ENCODE measurements at regions not wholly inside any gene's neighbourhood (a gene's known extent, or its start where the extent isn't known, plus 50 kb on each side); places are given as distances from the start of the nearest gene placed in this dataset.

GRCh38 chr1:221878134-221878533 lies 136.2 kb upstream of the DUSP10 start:
- no peak for DNase-seq (ENCODE audit: low read depth in 1 of 2, low spot score in 2 of 2)
- CTCF ChIA-PET (ENCODE audit: partially characterized antibody), result interaction anchor here (1.1 to 1.5 kb wide), 2 partner anchors 8 to 40 kb away, joined by 3 to 4 read pairs; no protein-coding TSS in a partner anchor
- no peaks in the 10 kb centered on the region for H3K36me3 ChIP-seq (ENCODE audit: control insufficient read depth in 2 of 4, insufficient read depth in 4 of 4, low read length in 3 of 4)
- TF ChIP-seq KDM1A (IDR thresholded peaks at IDR 0.05; ENCODE audit: borderline replicate concordance, low read length) (no peak), POU5F1 (IDR thresholded peaks at IDR 0.05; ENCODE audit: low read depth, low read length) (no peak), SAP30 (IDR thresholded peaks at IDR 0.05; ENCODE audit: insufficient read depth, insufficient replicate concordance, low read length) (no peak), SIN3A (conservative IDR thresholded peaks at IDR 0.05 in 1 of 2, IDR thresholded peaks at IDR 0.05 in 1 of 2; ENCODE audit: low read depth in 1 of 2, low read length in 2 of 2) (no peak), NANOG (IDR thresholded peaks at IDR 0.05; ENCODE audit: insufficient read depth, low read depth, low read length, poor library complexity, severe bottlenecking) (no peak), JUN (IDR thresholded peaks at IDR 0.05; ENCODE audit: low read depth, low read length) (no peak), CREB1 (IDR thresholded peaks at IDR 0.05) (no peak), CBX8 (IDR thresholded peaks at IDR 0.05; ENCODE audit: borderline replicate concordance, low read depth, low read length) (no peak), EP300 (IDR thresholded peaks at IDR 0.05; ENCODE audit: borderline replicate concordance in 1 of 2, low read depth in 2 of 2, low read length in 2 of 2) (no peak), SIX5 (IDR thresholded peaks at IDR 0.05; ENCODE audit: low read depth, low read length) (no peak), EZH2 (IDR thresholded peaks at IDR 0.05; ENCODE audit: low read depth, low read length, severe bottlenecking) (no peak), USF2 (IDR thresholded peaks at IDR 0.05; ENCODE audit: low read length) (no peak), FOSL1 (IDR thresholded peaks at IDR 0.05; ENCODE audit: insufficient read depth, low read depth, low read length) (no peak), MAFK (IDR thresholded peaks at IDR 0.05; ENCODE audit: low read depth, low read length) (no peak), SP4 (IDR thresholded peaks at IDR 0.05; ENCODE audit: low read length) (no peak)

More at GRCh38 chr1:221878134-221878533, 136.2 kb upstream of the DUSP10 start:
- no peaks in the 10 kb centered on the region for H4K20me1 ChIP-seq (replicated peaks in 1 of 2; ENCODE audit: control insufficient read depth in 1 of 2, insufficient read depth in 2 of 2, low read length in 2 of 2)
- no peak overlapping the region for H2BK120ac ChIP-seq (replicated peaks; ENCODE audit: low read depth, low read length)
- no peak overlapping the region for H4K5ac ChIP-seq (ENCODE audit: insufficient read length, low read depth, low read length)
- H3K4ac ChIP-seq (replicated peaks; ENCODE audit: insufficient read length, low read depth, low read length), result no peak overlapping the region
- no peak overlapping the region for H3K56ac ChIP-seq (replicated peaks; ENCODE audit: insufficient read length, low read depth, low read length)
- H2BK5ac ChIP-seq (ENCODE audit: low read depth, low read length), result no peak overlapping the region
- no peaks in the 10 kb centered on the region; a peak in 1 of 7 replicates for H3K4me1 ChIP-seq (replicated peaks in 1 of 4; ENCODE audit: control insufficient read depth in 3 of 4, insufficient read depth in 4 of 4, low read length in 3 of 4)
- no peaks in the 10 kb centered on the region for H3K23me2 ChIP-seq (ENCODE audit: low read depth, low read length)
- no peaks in the 10 kb centered on the region for H3K79me2 ChIP-seq (ENCODE audit: control insufficient read depth in 1 of 2, insufficient read depth in 2 of 2, low read length in 2 of 2)
- H3K79me1 ChIP-seq (ENCODE audit: low read depth, low read length), result no peaks in the 10 kb centered on the region
- H3K9ac ChIP-seq (replicated peaks in 1 of 4; ENCODE audit: extremely low read depth in 1 of 4, low read depth in 3 of 4, low read length in 3 of 4), result no peak overlapping the region
- no peak overlapping the region for H2BK12ac ChIP-seq (ENCODE audit: low read depth, low read length)
- H3K18ac ChIP-seq (ENCODE audit: extremely low read depth, low read length), result no peak overlapping the region
- H2BK20ac ChIP-seq (ENCODE audit: low read length), result no peak overlapping the region
- H3K23ac ChIP-seq (ENCODE audit: insufficient read length), result no peak overlapping the region
- no peak overlapping the region for H2AFZ ChIP-seq (ENCODE audit: low read length)
- no peak overlapping the region for H3K4me2 ChIP-seq (ENCODE audit: insufficient read depth in 1 of 2, low read depth in 2 of 2, low read length in 2 of 2)
- H3K9me3 ChIP-seq (ENCODE audit: insufficient read depth in 2 of 2, low read depth in 1 of 2, low read length in 1 of 2), result no peaks in the 10 kb centered on the region
- H2BK15ac ChIP-seq (ENCODE audit: low read length), result no peak overlapping the region
- no peak overlapping the region for H3K27ac ChIP-seq (ENCODE audit: low read depth, low read length)
- no peak overlapping the region for H3K4me3 ChIP-seq (ENCODE audit: extremely low read depth in 1 of 4, insufficient read depth in 2 of 4, low read depth in 3 of 4, low read length in 4 of 4)
- POLR2A ChIA-PET (ENCODE audit: partially characterized antibody), result no interaction called here
- H4K8ac ChIP-seq (ENCODE audit: extremely low read depth, insufficient read depth, low read length), result no peak overlapping the region
- H2AK5ac ChIP-seq (ENCODE audit: low read depth, low read length), result no peak overlapping the region
- H3K27me3 ChIP-seq (replicated peaks in 1 of 4; ENCODE audit: control insufficient read depth in 3 of 4, extremely low read depth in 1 of 4, insufficient read depth in 3 of 4, low read length in 3 of 4), result no peaks in the 10 kb centered on the region
- no peak overlapping the region for H3K14ac ChIP-seq (ENCODE audit: insufficient read length)
- H4K91ac ChIP-seq (replicated peaks; ENCODE audit: insufficient read length, low read length), result no peak overlapping the region
- no peak for FAIRE-seq

All from H1 (cell line).